NT2/D1 (cell line): ENCODE measurements at regions not wholly inside any gene's neighbourhood (a gene's known extent, or its start where the extent isn't known, plus 50 kb on each side); places are given as distances from the start of the nearest gene placed in this dataset.

ENCODE experiments used
- DNase-seq: peaks from one replicate; pipeline ENCODE4 v3.0.0-alpha.2; 2011; ENCODE audit warnings: low read depth, low spot score
- H3K27me3 ChIP-seq: 2 replicates; pipeline ENCODE4 v1.6.0; 2011; ENCODE audit warnings: mild to moderate bottlenecking; ENCODE audit not compliant: insufficient read length, insufficient read depth
- H3K36me3 ChIP-seq: 2 replicates; pipeline ENCODE4 v1.6.1; 2011; ENCODE audit warnings: mild to moderate bottlenecking, low read length, mixed read lengths; ENCODE audit not compliant: insufficient read depth, insufficient read length
- H3K4me1 ChIP-seq: 2 replicates; pipeline ENCODE4 v1.5.1; 2011; ENCODE audit not compliant: insufficient read depth, insufficient read length
- H3K4me3 ChIP-seq: 2 replicates; pipeline ENCODE4 v1.5.1; 2011; ENCODE audit warnings: low read depth; ENCODE audit not compliant: insufficient read length
- H3K9ac ChIP-seq: 2 replicates; pipeline ENCODE4 v1.6.0; 2011; ENCODE audit warnings: low read depth; ENCODE audit not compliant: insufficient read length
- H3K9me3 ChIP-seq: 2 replicates; pipeline ENCODE4 v1.5.1; 2011; ENCODE audit warnings: mild to moderate bottlenecking, low read length; ENCODE audit not compliant: insufficient read depth
- SUZ12 ChIP-seq: IDR thresholded peaks from 2 replicates; pipeline ENCODE4 v1.6.1; 2011; ENCODE audit not compliant: insufficient read length, insufficient read depth; ENCODE audit errors: extremely low read depth
- YY1 ChIP-seq: IDR thresholded peaks from 2 replicates; pipeline ENCODE4 v1.6.1; 2011; ENCODE audit not compliant: insufficient read length, insufficient read depth
- ZNF274 ChIP-seq: IDR thresholded peaks from 2 replicates; pipeline ENCODE4 v1.6.1; 2011; ENCODE audit warnings: mild to moderate bottlenecking, low read depth, low read length

DNA sequence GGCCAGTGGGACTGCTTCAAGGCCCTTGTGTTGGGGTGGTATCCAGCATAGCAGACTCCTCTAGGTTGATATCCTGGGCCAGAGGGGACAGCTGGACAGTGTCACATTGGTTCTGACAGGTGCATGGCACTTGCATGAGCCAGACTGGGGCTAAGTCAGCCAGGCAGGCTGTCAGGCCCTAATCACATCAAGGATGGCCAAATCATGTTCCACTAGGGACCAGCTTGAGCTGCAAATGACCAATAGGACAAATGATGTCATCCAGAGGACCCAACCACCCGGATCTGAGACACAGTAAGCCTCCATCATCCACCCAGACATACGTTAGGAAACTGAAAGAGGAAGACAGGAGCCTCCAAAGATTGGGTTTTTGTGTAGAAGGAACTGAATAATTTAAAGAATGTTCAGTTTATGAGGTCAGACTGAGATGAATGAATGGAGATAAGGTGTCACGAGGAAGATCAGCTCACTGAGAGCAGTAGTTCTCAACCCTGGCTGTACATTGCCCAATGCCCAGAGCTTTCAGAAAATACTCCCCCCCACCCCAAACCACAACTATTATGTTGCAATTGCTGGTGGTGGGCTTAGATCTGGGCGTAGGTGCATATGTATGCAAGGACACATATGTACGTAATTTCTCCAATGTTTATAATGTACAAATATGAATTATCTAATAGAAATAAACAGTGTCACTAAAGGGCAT lies 75.2 kb upstream of the INHBA start:
- H3K4me1 ChIP-seq: no peaks in the 10 kb centered on the region
- H3K4me3 ChIP-seq: no peak overlapping the region
- H3K36me3 ChIP-seq: no peaks in the 10 kb centered on the region
- no peak for DNase-seq
- peaks cover 6% of the 10 kb centered on the region; the same call in 1 of the 2 replicates for H3K9me3 ChIP-seq
- TF ChIP-seq ZNF274: no peak
- H3K9ac ChIP-seq: no peak overlapping the region
- no peaks in the 10 kb centered on the region for H3K27me3 ChIP-seq

DNA sequence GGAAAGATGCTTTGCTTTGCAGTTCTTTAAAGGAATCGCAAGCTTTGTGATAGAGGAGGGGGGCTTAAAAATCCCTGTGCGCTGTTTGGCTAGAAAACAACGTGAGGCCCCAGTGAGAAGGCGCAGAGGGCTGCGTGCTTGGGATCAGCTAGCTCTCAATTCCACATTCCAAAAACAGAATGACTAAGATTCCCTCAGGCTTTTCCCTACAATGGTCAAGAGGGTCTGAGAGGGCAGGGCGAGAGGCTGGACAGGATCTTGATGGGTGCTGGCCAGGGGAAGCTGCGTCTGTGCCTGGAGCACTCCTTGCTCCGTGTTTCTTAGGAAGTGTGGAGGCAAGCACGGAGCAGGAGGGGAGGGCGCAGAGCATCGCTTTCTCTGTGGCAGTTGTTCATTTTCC lies 72.1 kb upstream of the INHBA start:
- Histone ChIP-seq H3K36me3 (no peaks in the 10 kb centered on the region), H3K9ac (no peak overlapping the region), H3K27me3 (no peaks in the 10 kb centered on the region), H3K4me3 (no peak overlapping the region), H3K4me1 (no peaks in the 10 kb centered on the region), H3K9me3 (peaks cover 6% of the 10 kb centered on the region; the same call in 1 of the 2 replicates)
- no peak for TF ChIP-seq ZNF274
- TF ChIP-seq YY1: no peak
- no peak for TF ChIP-seq SUZ12
- no peak for DNase-seq

DNA sequence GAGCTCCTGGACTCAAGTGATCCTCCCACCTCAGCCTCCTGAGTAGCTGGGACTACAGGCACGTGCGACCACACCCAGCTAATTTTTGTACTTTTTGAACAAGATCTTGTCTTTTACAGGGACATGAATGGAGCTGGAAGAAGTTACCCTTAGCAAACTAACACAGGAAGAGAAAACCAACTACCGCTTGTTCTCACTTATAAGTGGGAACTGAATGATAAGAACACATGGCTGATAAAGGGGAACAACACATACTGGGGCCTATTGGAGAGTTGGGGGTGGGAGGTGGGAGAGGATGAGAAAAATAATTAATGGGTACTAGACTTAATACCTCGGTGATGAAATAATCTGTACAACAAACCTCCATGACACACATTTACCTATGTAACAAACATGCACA lies 70.9 kb upstream of the INHBA start:
- Histone ChIP-seq H3K36me3 (no peaks in the 10 kb centered on the region), H3K4me1 (no peaks in the 10 kb centered on the region), H3K9ac (no peak overlapping the region), H3K27me3 (no peaks in the 10 kb centered on the region), H3K4me3 (no peak overlapping the region), H3K9me3 (peaks cover 12% of the 10 kb centered on the region)
- no peak for TF ChIP-seq SUZ12
- no peak for TF ChIP-seq ZNF274
- no peak for TF ChIP-seq YY1
- no peak for DNase-seq

DNA sequence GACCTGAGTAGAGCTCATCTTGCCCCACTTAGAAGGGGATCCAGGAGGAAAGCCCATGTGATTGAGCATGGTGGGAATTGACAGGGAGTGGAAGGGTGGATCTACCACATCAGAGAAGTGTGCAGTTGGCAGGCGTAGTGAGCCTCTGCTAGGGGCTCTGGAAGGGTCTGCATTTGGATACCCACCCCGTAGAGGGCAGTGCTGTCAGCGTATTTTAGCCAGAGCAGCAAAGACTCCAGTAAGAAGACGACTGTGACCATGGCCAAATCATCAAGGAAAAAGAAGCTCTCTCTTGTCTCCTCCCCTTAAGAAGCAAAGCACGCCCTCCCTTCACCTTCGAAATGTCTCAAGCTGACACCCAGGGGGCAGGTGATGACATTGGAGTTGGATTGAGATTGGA lies 68.8 kb upstream of the INHBA start:
- TF ChIP-seq YY1 (no peak), SUZ12 (no peak), ZNF274 (no peak)
- no peak overlapping the region for H3K4me3 ChIP-seq
- H3K27me3 ChIP-seq: no peaks in the 10 kb centered on the region
- DNase-seq: no peak
- peaks cover 12% of the 10 kb centered on the region for H3K9me3 ChIP-seq
- no peaks in the 10 kb centered on the region for H3K4me1 ChIP-seq
- no peaks in the 10 kb centered on the region for H3K36me3 ChIP-seq
- no peak overlapping the region for H3K9ac ChIP-seq

DNA sequence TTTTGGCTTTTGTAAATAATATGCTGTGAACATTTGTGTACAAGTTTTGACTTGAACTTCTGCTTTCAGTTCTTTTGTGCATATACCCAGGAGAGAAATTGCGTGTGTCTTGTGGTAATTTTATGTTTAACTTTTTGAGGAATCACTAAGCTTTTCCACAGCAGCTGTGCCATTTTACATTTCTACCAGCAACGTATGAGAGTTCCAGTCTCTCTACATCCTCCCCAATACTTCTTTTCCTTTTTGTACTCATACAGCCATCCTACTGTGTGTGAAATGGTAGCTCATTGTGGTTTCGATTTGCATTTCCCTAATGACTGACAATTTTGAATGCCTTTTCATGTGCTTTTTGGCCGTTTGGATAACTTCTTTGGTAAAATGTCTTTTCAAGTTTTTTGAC lies 66.3 kb upstream of the INHBA start:
- no peak overlapping the region for H3K9ac ChIP-seq
- H3K36me3 ChIP-seq: no peaks in the 10 kb centered on the region
- H3K4me1 ChIP-seq: no peaks in the 10 kb centered on the region
- H3K9me3 ChIP-seq: peaks cover 7% of the 10 kb centered on the region; the same call in 1 of the 2 replicates
- DNase-seq: no peak
- TF ChIP-seq ZNF274 (no peak), SUZ12 (no peak), YY1 (no peak)
- no peak overlapping the region for H3K4me3 ChIP-seq
- no peaks in the 10 kb centered on the region for H3K27me3 ChIP-seq

DNA sequence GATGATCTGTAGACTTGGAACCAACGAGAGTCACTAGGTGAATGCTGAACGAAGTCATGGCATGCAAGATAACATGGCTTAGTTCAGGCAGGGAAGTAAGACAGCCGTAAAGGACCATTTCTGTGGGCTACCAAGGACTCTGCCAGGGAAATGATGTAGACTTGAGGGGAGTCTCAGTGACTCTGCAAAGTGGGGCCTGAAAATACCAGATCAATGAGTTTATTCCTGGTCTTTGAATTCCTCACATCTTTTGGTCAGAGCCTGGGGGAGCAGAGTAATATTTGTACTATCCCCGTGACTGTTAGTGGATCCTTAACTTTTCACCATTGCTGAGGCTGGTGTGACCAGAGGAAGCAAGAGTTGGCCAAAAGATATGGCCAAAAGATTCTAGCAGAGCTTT lies 60.7 kb upstream of the INHBA start:
- H3K9ac ChIP-seq: no peak overlapping the region

DNA sequence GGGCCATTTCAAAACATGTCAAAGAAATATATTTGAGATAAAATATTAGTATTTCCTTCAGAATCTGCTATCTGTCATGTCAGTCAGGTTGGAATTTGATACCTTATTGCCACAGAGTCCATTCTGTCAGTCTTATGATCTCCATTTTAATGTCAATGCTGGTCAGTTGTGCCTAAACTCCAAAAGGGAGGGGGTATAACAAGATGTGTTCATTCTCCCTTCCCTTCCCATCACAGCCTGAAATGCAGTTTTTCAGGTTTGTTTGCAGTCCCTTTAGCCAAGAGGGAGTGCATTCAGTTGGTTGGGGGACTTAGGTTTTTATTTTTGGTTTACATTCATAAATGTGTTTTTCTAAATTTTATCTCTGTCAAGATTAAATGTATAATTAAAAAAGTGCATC lies 59.8 kb upstream of the INHBA start:
- TF ChIP-seq ZNF274 (no peak), YY1 (no peak), SUZ12 (no peak)
- Histone ChIP-seq H3K9ac (no peak overlapping the region), H3K4me1 (no peaks in the 10 kb centered on the region), H3K9me3 (peaks cover 31% of the 10 kb centered on the region), H3K4me3 (no peak overlapping the region), H3K27me3 (no peaks in the 10 kb centered on the region), H3K36me3 (no peaks in the 10 kb centered on the region)
- no peak for DNase-seq

More for the DNA sequence above, 60.7 kb upstream of the INHBA start:
- no peaks in the 10 kb centered on the region for H3K27me3 ChIP-seq
- peaks cover 21% of the 10 kb centered on the region; the same call in 1 of the 2 replicates for H3K9me3 ChIP-seq
- H3K4me1 ChIP-seq: no peaks in the 10 kb centered on the region
- no peak for DNase-seq
- no peaks in the 10 kb centered on the region for H3K36me3 ChIP-seq
- no peak overlapping the region for H3K4me3 ChIP-seq
- TF ChIP-seq ZNF274: no peak
- no peak for TF ChIP-seq YY1
- no peak for TF ChIP-seq SUZ12

DNA sequence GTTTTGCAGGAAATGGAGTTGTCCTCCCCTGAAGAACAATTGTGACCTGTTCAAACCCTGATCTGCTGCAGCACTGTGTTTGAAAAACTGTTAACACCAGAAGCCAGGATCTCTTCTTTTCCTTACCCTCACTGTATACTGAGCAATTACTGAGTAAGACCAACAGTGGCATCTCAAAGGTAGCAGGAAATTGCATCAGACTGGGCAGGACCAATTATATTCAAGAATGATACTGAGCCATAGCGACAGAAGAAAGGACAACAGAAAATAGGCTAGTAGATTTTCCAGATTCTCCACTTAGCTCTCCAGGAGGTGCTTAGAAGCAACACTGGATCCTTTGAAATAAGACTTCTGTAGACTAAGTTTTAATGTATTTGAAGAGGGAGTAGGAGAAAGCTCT lies 57.4 kb upstream of the INHBA start:
- Histone ChIP-seq H3K9ac (no peak overlapping the region), H3K9me3 (peaks cover 55% of the 10 kb centered on the region), H3K4me1 (no peaks in the 10 kb centered on the region), H3K27me3 (no peaks in the 10 kb centered on the region), H3K4me3 (no peak overlapping the region), H3K36me3 (no peaks in the 10 kb centered on the region)
- no peak for TF ChIP-seq ZNF274
- TF ChIP-seq YY1: no peak
- no peak for TF ChIP-seq SUZ12
- DNase-seq: no peak
